Colonic mucosa (tissue), 4 donors: ENCODE measurements at regions not wholly inside any gene's neighbourhood (a gene's known extent, or its start where the extent isn't known, plus 50 kb on each side); places are given as distances from the start of the nearest gene placed in this dataset.

ENCODE experiments used
- DNase-seq: peaks from one replicate; pipeline ENCODE4 v3.0.0-alpha.2; 2020
- H3K27ac ChIP-seq: fragments of 200-600 bp; one replicate; pipeline ENCODE4 v1.8.0; 2021
- H3K27me3 ChIP-seq: fragments of 200-600 bp; one replicate; pipeline ENCODE4 v1.8.0; 2021
- H3K36me3 ChIP-seq: fragments of 200-600 bp; one replicate; pipeline ENCODE4 v1.8.0; 2021
- H3K4me1 ChIP-seq: fragments of 200-600 bp; one replicate; pipeline ENCODE4 v1.8.0; 2021; ENCODE audit warnings: mild to moderate bottlenecking
- H3K4me3 ChIP-seq: fragments of 200-600 bp; one replicate; pipeline ENCODE4 v1.8.0; 2021
- H3K9ac ChIP-seq, 2 donors: one replicate each; pipeline ENCODE4 v1.7.0; 2013; ENCODE audit warnings: control low read depth in 2 of 2, low read depth in 2 of 2, low read length in 2 of 2
- H3K9me3 ChIP-seq: fragments of 200-600 bp; one replicate; pipeline ENCODE4 v1.8.0; 2021
- intact Hi-C: fragments of 100-400 bp; cut with DNase I; formaldehyde crosslinking; loops from one replicate; pipeline ENCODE4 v1.14.1; 2022
- TF ChIP-seq, protein P1 (sequence below): fragments of 200-600 bp; IDR thresholded peaks from one replicate; pipeline ENCODE4 v1.8.0; 2022; ENCODE audit warnings: antibody characterized with exemption, mild to moderate bottlenecking
- donor health status: healthy.
- donor health status: DM: no; HTN: no; CAD: no.
- donor health status: DM: no; HTN: no; CAD: no.

- intact Hi-C loops, result no loop called here
Measured at GRCh38 chr2:187956906-187957534, 334.7 kb upstream of the GULP1 start.

GRCh38 chr2:187959821-187960220 is 331.9 kb upstream of the GULP1 start:
- intact Hi-C loops, result no loop called here
- no peaks in the 10 kb centered on the region for H3K27me3 ChIP-seq
- H3K27ac ChIP-seq, result no peak overlapping the region
- DNase-seq, result no peak
- H3K36me3 ChIP-seq, result no peaks in the 10 kb centered on the region
- no peaks in the 10 kb centered on the region for H3K4me1 ChIP-seq
- TF ChIP-seq, protein P1, sequence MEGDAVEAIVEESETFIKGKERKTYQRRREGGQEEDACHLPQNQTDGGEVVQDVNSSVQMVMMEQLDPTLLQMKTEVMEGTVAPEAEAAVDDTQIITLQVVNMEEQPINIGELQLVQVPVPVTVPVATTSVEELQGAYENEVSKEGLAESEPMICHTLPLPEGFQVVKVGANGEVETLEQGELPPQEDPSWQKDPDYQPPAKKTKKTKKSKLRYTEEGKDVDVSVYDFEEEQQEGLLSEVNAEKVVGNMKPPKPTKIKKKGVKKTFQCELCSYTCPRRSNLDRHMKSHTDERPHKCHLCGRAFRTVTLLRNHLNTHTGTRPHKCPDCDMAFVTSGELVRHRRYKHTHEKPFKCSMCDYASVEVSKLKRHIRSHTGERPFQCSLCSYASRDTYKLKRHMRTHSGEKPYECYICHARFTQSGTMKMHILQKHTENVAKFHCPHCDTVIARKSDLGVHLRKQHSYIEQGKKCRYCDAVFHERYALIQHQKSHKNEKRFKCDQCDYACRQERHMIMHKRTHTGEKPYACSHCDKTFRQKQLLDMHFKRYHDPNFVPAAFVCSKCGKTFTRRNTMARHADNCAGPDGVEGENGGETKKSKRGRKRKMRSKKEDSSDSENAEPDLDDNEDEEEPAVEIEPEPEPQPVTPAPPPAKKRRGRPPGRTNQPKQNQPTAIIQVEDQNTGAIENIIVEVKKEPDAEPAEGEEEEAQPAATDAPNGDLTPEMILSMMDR, result no peak
- H3K9me3 ChIP-seq, result no peaks in the 10 kb centered on the region
- H3K4me3 ChIP-seq, result no peak overlapping the region
- no peak overlapping the region for H3K9ac ChIP-seq

More at GRCh38 chr2:187956906-187957534, 334.7 kb upstream of the GULP1 start:
- TF ChIP-seq, protein P1, result no peak
- H3K4me1 ChIP-seq, result no peaks in the 10 kb centered on the region
- no peak overlapping the region for H3K9ac ChIP-seq
- DNase-seq, result no peak
- H3K27ac ChIP-seq, result no peak overlapping the region
- H3K36me3 ChIP-seq, result no peaks in the 10 kb centered on the region
- no peaks in the 10 kb centered on the region for H3K27me3 ChIP-seq
- H3K4me3 ChIP-seq, result no peak overlapping the region
- no peaks in the 10 kb centered on the region for H3K9me3 ChIP-seq

- intact Hi-C loops, result no loop called here
- DNase-seq, result no peak
Measured at GRCh38 chr2:187962538-187962937, 329.1 kb upstream of the GULP1 start.

GRCh38 chr2:187964746-187965145 is 326.9 kb upstream of the GULP1 start:
- intact Hi-C loops, result no loop called here
- no peak overlapping the region for H3K4me3 ChIP-seq
- H3K9me3 ChIP-seq, result no peaks in the 10 kb centered on the region
- no peak for DNase-seq
- H3K36me3 ChIP-seq, result no peaks in the 10 kb centered on the region
- no peak overlapping the region for H3K27ac ChIP-seq
- no peaks in the 10 kb centered on the region for H3K4me1 ChIP-seq
- H3K9ac ChIP-seq, result no peak overlapping the region
- TF ChIP-seq, protein P1, result no peak
- no peaks in the 10 kb centered on the region for H3K27me3 ChIP-seq

More at GRCh38 chr2:187962538-187962937, 329.1 kb upstream of the GULP1 start:
- no peak overlapping the region for H3K9ac ChIP-seq
- H3K27ac ChIP-seq, result no peak overlapping the region
- H3K4me1 ChIP-seq, result no peaks in the 10 kb centered on the region
- H3K9me3 ChIP-seq, result no peaks in the 10 kb centered on the region
- H3K36me3 ChIP-seq, result no peaks in the 10 kb centered on the region
- TF ChIP-seq, protein P1, result no peak
- H3K27me3 ChIP-seq, result no peaks in the 10 kb centered on the region
- no peak overlapping the region for H3K4me3 ChIP-seq

GRCh38 chr2:187966924-187967323 is 324.8 kb upstream of the GULP1 start:
- H3K27ac ChIP-seq, result no peak overlapping the region
- H3K4me3 ChIP-seq, result no peak overlapping the region
- no peaks in the 10 kb centered on the region for H3K36me3 ChIP-seq
- no peaks in the 10 kb centered on the region for H3K9me3 ChIP-seq
- DNase-seq, result no peak
- intact Hi-C loops, result no loop called here
- H3K27me3 ChIP-seq, result no peaks in the 10 kb centered on the region
- TF ChIP-seq, protein P1, result no peak
- H3K4me1 ChIP-seq, result no peaks in the 10 kb centered on the region
- no peak overlapping the region for H3K9ac ChIP-seq
